OCI-LY1 (cell line): ENCODE measurements at regions not wholly inside any gene's neighbourhood (a gene's known extent, or its start where the extent isn't known, plus 50 kb on each side); places are given as distances from the start of the nearest gene placed in this dataset.

Experiments
- H2AFZ ChIP-seq: fragments of 200-600 bp; sonication (generic), shearing (Covaris generic); 2 replicates; pipeline ENCODE4 v1.6.0; 2014; ENCODE audit warnings: antibody characterized with exemption, mild to moderate bottlenecking, low read length
- H3F3A ChIP-seq: fragments of 200-600 bp; sonication (generic), shearing (Covaris generic); 2 replicates; pipeline ENCODE4 v1.6.0; 2014; ENCODE audit warnings: mild to moderate bottlenecking, antibody characterized with exemption, low read length, moderate library complexity; ENCODE audit not compliant: insufficient read depth
- H3K27ac ChIP-seq: fragments of 200-600 bp; sonication (generic); 2 replicates; pipeline ENCODE4 v1.5.1; 2014; ENCODE audit warnings: low read length, mixed run types, mild to moderate bottlenecking, low read depth; ENCODE audit not compliant: poor library complexity, severe bottlenecking
- H3K27me3 ChIP-seq: fragments of 200-600 bp; sonication (generic); 2 replicates; pipeline ENCODE4 v1.6.0; 2014; ENCODE audit warnings: antibody characterized with exemption, mild to moderate bottlenecking, low read length, moderate library complexity; ENCODE audit not compliant: insufficient read depth
- H3K36me3 ChIP-seq: fragments of 200-600 bp; sonication (generic); 2 replicates; pipeline ENCODE4 v1.6.1; 2014; ENCODE audit warnings: mild to moderate bottlenecking, antibody characterized with exemption, low read length, moderate library complexity, mixed read lengths; ENCODE audit not compliant: insufficient read depth
- H3K4me1 ChIP-seq: fragments of 200-600 bp; sonication (generic); 2 replicates; pipeline ENCODE4 v1.5.1; 2014; ENCODE audit warnings: mild to moderate bottlenecking, low read length, moderate library complexity; ENCODE audit not compliant: insufficient read depth, severe bottlenecking
- H3K4me2 ChIP-seq: fragments of 200-600 bp; sonication (generic), shearing (Covaris generic); 2 replicates; pipeline ENCODE4 v1.6.1; 2014; ENCODE audit warnings: low read length
- H3K4me3 ChIP-seq: fragments of 200-600 bp; sonication (generic); 2 replicates; pipeline ENCODE4 v1.5.1; 2014; ENCODE audit warnings: low read length, low read depth, mild to moderate bottlenecking, mixed read lengths; ENCODE audit not compliant: poor library complexity, severe bottlenecking
- H3K79me2 ChIP-seq: fragments of 200-600 bp; shearing (Covaris generic); 2 replicates; pipeline ENCODE4 v1.6.1; 2016; ENCODE audit warnings: mixed run types, low read length, mixed read lengths; ENCODE audit not compliant: insufficient read depth
- H3K9ac ChIP-seq: fragments of 200-600 bp; sonication (generic), shearing (Covaris generic); 2 replicates; pipeline ENCODE4 v1.6.1; 2014; ENCODE audit warnings: mild to moderate bottlenecking, low read length, mixed read lengths
- H3K9me2 ChIP-seq: fragments of 200-600 bp; sonication (generic), shearing (Covaris generic); 2 replicates; pipeline ENCODE4 v1.6.1; 2014; ENCODE audit warnings: low read depth, mild to moderate bottlenecking, low read length, mixed read lengths
- H3K9me3 ChIP-seq: fragments of 200-600 bp; shearing (Covaris generic); 2 replicates; pipeline ENCODE4 v1.6.1; 2014; ENCODE audit warnings: low read length, mixed read lengths
- H4K20me1 ChIP-seq: fragments of 200-600 bp; sonication (generic), shearing (Covaris generic); 2 replicates; pipeline ENCODE4 v1.6.0; 2016; ENCODE audit warnings: mild to moderate bottlenecking, low read length; ENCODE audit not compliant: insufficient read depth
- CTCF ChIP-seq: fragments of 200-600 bp; sonication (generic), shearing (Covaris generic); IDR thresholded peaks from 2 replicates; pipeline ENCODE4 v1.5.1; 2017; ENCODE audit warnings: mild to moderate bottlenecking, antibody characterized with exemption, low read length, moderate library complexity, mixed read lengths
- EZH2 ChIP-seq: fragments of 200-600 bp; sonication (generic), shearing (Covaris generic); IDR thresholded peaks from 2 replicates; pipeline ENCODE4 v1.8.0; 2017; ENCODE audit warnings: borderline replicate concordance, mixed run types, mild to moderate bottlenecking, antibody characterized with exemption, low read length, moderate library complexity, mixed read lengths

GRCh38 chr6:15854378-15854777, 191.6 kb upstream of the DTNBP1 start:
- Histone ChIP-seq H3K9me3 (no peaks in the 10 kb centered on the region), H2AFZ (no peak overlapping the region), H4K20me1 (no peaks in the 10 kb centered on the region), H3K9me2 (no peaks in the 10 kb centered on the region), H3K9ac (no peak overlapping the region), H3K36me3 (no peaks in the 10 kb centered on the region), H3K27ac (no peak overlapping the region), H3K79me2 (no peaks in the 10 kb centered on the region), H3F3A (no peaks in the 10 kb centered on the region), H3K4me3 (no peak overlapping the region), H3K4me2 (no peak overlapping the region), H3K4me1 (no peaks in the 10 kb centered on the region), H3K27me3 (peaks cover 5% of the 10 kb centered on the region; the same call in 1 of the 2 replicates)
- TF ChIP-seq EZH2 = no peak
- TF ChIP-seq CTCF = no peak

GRCh38 chr6:15853259-15853658, 190.4 kb upstream of the DTNBP1 start:
- H3F3A ChIP-seq = no peaks in the 10 kb centered on the region
- H3K9me2 ChIP-seq = no peaks in the 10 kb centered on the region
- H3K27me3 ChIP-seq = peaks cover 5% of the 10 kb centered on the region; the same call in 1 of the 2 replicates
- no peak overlapping the region for H3K4me2 ChIP-seq
- no peaks in the 10 kb centered on the region for H3K36me3 ChIP-seq
- H3K27ac ChIP-seq = no peak overlapping the region
- H3K9ac ChIP-seq = no peak overlapping the region
- no peaks in the 10 kb centered on the region for H3K79me2 ChIP-seq
- H3K4me3 ChIP-seq = no peak overlapping the region
- H3K4me1 ChIP-seq = no peaks in the 10 kb centered on the region
- no peak overlapping the region for H2AFZ ChIP-seq
- no peaks in the 10 kb centered on the region for H4K20me1 ChIP-seq
- TF ChIP-seq CTCF = no peak
- no peak for TF ChIP-seq EZH2
- H3K9me3 ChIP-seq = no peaks in the 10 kb centered on the region

- H3K4me2 ChIP-seq = no peak overlapping the region
- H3K27ac ChIP-seq = no peak overlapping the region
- H3K79me2 ChIP-seq = no peaks in the 10 kb centered on the region
- no peak overlapping the region for H3K9ac ChIP-seq
- H2AFZ ChIP-seq = no peak overlapping the region
- no peaks in the 10 kb centered on the region for H3K9me3 ChIP-seq
- H4K20me1 ChIP-seq = no peaks in the 10 kb centered on the region
- TF ChIP-seq EZH2 = no peak
- TF ChIP-seq CTCF = no peak
- no peaks in the 10 kb centered on the region for H3K4me1 ChIP-seq
- no peak overlapping the region for H3K4me3 ChIP-seq
- no peaks in the 10 kb centered on the region for H3K36me3 ChIP-seq
- no peaks in the 10 kb centered on the region for H3K27me3 ChIP-seq
- H3F3A ChIP-seq = no peaks in the 10 kb centered on the region
- no peaks in the 10 kb centered on the region for H3K9me2 ChIP-seq
Observed at GRCh38 chr6:15852289-15852688, 189.5 kb upstream of the DTNBP1 start.
